HEK293T (cell line): ENCODE measurements at regions not wholly inside any gene's neighbourhood (a gene's known extent, or its start where the extent isn't known, plus 50 kb on each side); places are given as distances from the start of the nearest gene placed in this dataset.
A peak's percentile ranks its signal among the peaks of the same experiment; 100 is the strongest.

ENCODE experiments used
- CTCF ChIA-PET: fragments of 350-600 bp; formaldehyde crosslinking; extraction: SDS; loops from one replicate; lab custom pipeline; 2021; ENCODE audit warnings: antibody characterized with exemption, inconsistent platforms; lab: Yijun Ruan, JAX
- POLR2A ChIA-PET: fragments of 350-600 bp; formaldehyde crosslinking; extraction: SDS; loops from one replicate; lab custom pipeline; 2020; ENCODE audit warnings: antibody characterized with exemption, inconsistent platforms; lab: Yijun Ruan, JAX
- DNase-seq: peaks from one replicate; pipeline ENCODE4 v3.0.0; 2012; ENCODE audit warnings: mixed read lengths; ENCODE audit errors: extremely low spot score
- ARNT ChIP-seq: fragments of 450-650 bp; IDR thresholded peaks from 2 replicates; pipeline ENCODE4 v1.6.1; 2017; ENCODE audit warnings: mild to moderate bottlenecking
- BHLHE40 ChIP-seq: fragments of 450-650 bp; IDR thresholded peaks from 2 replicates; pipeline ENCODE4 v1.6.1; 2016; ENCODE audit warnings: mild to moderate bottlenecking, moderate library complexity, borderline replicate concordance
- CTBP1 ChIP-seq: fragments of 450-650 bp; IDR thresholded peaks from 2 replicates; pipeline ENCODE4 v1.6.1; 2016; ENCODE audit warnings: borderline replicate concordance
- ELF4 ChIP-seq: fragments of 450-650 bp; IDR thresholded peaks from 2 replicates; pipeline ENCODE4 v1.6.1; 2017; ENCODE audit warnings: antibody characterized with exemption
- FOXA1 ChIP-seq: fragments of 450-650 bp; IDR thresholded peaks from 2 replicates; pipeline ENCODE4 v1.6.1; 2016; ENCODE audit warnings: mild to moderate bottlenecking
- FOXK2 ChIP-seq: fragments of 450-650 bp; IDR thresholded peaks from 2 replicates; pipeline ENCODE4 v1.6.1; 2016; ENCODE audit warnings: mild to moderate bottlenecking
- FOXM1 ChIP-seq: fragments of 450-650 bp; IDR thresholded peaks from 2 replicates; pipeline ENCODE4 v1.6.1; 2017; ENCODE audit warnings: mild to moderate bottlenecking, borderline replicate concordance
- HDGF ChIP-seq: fragments of 450-650 bp; IDR thresholded peaks from 2 replicates; pipeline ENCODE4 v1.6.1; 2017; ENCODE audit warnings: antibody characterized with exemption, borderline replicate concordance
- L3MBTL2 ChIP-seq: fragments of 450-650 bp; conservative IDR thresholded peaks from 2 replicates; pipeline ENCODE4 v1.6.1; 2016; ENCODE audit warnings: mild to moderate bottlenecking
- LEF1 ChIP-seq: fragments of 450-650 bp; IDR thresholded peaks from 2 replicates; pipeline ENCODE4 v1.6.1; 2017; ENCODE audit warnings: mild to moderate bottlenecking, borderline replicate concordance
- NFRKB ChIP-seq: fragments of 450-650 bp; IDR thresholded peaks from 2 replicates; pipeline ENCODE4 v1.6.1; 2016; ENCODE audit warnings: mild to moderate bottlenecking, moderate library complexity
- PKNOX1 ChIP-seq: fragments of 450-650 bp; IDR thresholded peaks from 2 replicates; pipeline ENCODE4 v1.6.1; 2016
- SP1 ChIP-seq: fragments of 450-650 bp; IDR thresholded peaks from 2 replicates; pipeline ENCODE4 v1.6.1; 2017
- SUZ12 ChIP-seq: fragments of 450-650 bp; IDR thresholded peaks from 2 replicates; pipeline ENCODE4 v1.6.1; 2016; ENCODE audit warnings: mild to moderate bottlenecking
- TARDBP ChIP-seq: fragments of 450-650 bp; IDR thresholded peaks from 2 replicates; pipeline ENCODE4 v1.6.1; 2016
- ZNF384 ChIP-seq: fragments of 450-650 bp; IDR thresholded peaks from 2 replicates; pipeline ENCODE4 v1.6.1; 2016

GRCh38 chr15:81966631-81967030 is 79.2 kb downstream of the MEX3B start:
- TF ChIP-seq FOXM1 (no peak), ELF4 (no peak), NFRKB (no peak), FOXK2 (no peak), LEF1 (no peak), ZNF384 (no peak), CTBP1 (no peak), SP1 (no peak), SUZ12 (no peak), ARNT (no peak), HDGF (no peak), FOXA1 (no peak), TARDBP (no peak), L3MBTL2 (no peak), BHLHE40 (no peak)
- ChIA-PET POLR2A (no interaction called here), CTCF (no interaction called here)
- DNase-seq, result no peak

GRCh38 chr15:81962482-81962881 is 83.3 kb downstream of the MEX3B start:
- TF ChIP-seq SP1 (no peak), PKNOX1 (peak; percentile 74), SUZ12 (no peak)
- peak; percentile 31 for DNase-seq
- CTCF ChIA-PET, result no interaction called here
- POLR2A ChIA-PET, result no interaction called here

GRCh38 chr15:81959196-81959595 is 86.6 kb downstream of the MEX3B start:
- DNase-seq, result no peak
- TF ChIP-seq FOXK2 (no peak), TARDBP (no peak), NFRKB (no peak), L3MBTL2 (no peak)
- CTCF ChIA-PET, result no interaction called here
- POLR2A ChIA-PET, result interaction anchor here (1.2 kb wide), 1 partner anchor 87 kb away, joined by 3 read pairs; the partner anchor contains the start of gene MEX3B

- no peak for DNase-seq
- TF ChIP-seq ARNT (no peak), PKNOX1 (no peak), L3MBTL2 (no peak), LEF1 (no peak), ELF4 (no peak), FOXK2 (no peak), HDGF (no peak), SUZ12 (no peak), CTBP1 (no peak), BHLHE40 (no peak), NFRKB (no peak), TARDBP (no peak), SP1 (no peak), FOXA1 (no peak), FOXM1 (no peak)
- ChIA-PET CTCF (no interaction called here), POLR2A (no interaction called here)
Observed at GRCh38 chr15:81957698-81958097, 88.1 kb downstream of the MEX3B start.

- DNase-seq, result no peak
- ChIA-PET POLR2A (interaction anchor here (1.4 kb wide), 1 partner anchor 91 kb away, joined by 4 read pairs; the partner anchor contains the start of gene MEX3B), CTCF (no interaction called here)
- TF ChIP-seq LEF1, result no peak
- TF ChIP-seq L3MBTL2, result no peak
- no peak for TF ChIP-seq ELF4
- no peak for TF ChIP-seq HDGF
- TF ChIP-seq SP1, result no peak
- no peak for TF ChIP-seq FOXM1
Observed at GRCh38 chr15:81955382-81956062, 90.3 kb downstream of the MEX3B start.

- ChIA-PET CTCF (no interaction called here), POLR2A (no interaction called here)
- DNase-seq, result no peak
- TF ChIP-seq PKNOX1 (no peak), FOXK2 (no peak), FOXM1 (no peak), HDGF (no peak), ZNF384 (no peak), BHLHE40 (no peak), LEF1 (no peak), TARDBP (no peak), CTBP1 (no peak), ELF4 (no peak), ARNT (no peak), SUZ12 (no peak), SP1 (no peak), L3MBTL2 (no peak)
Observed at GRCh38 chr15:81954158-81954783, 91.5 kb downstream of the MEX3B start.
